NCI-H774 (cell line): ENCODE measurements at regions not wholly inside any gene's neighbourhood (a gene's known extent, or its start where the extent isn't known, plus 50 kb on each side); places are given as distances from the start of the nearest gene placed in this dataset.
"Not testable (repeated sequence)": the region's sequence is repeated elsewhere in the genome, so short reads cannot be mapped to it uniquely, and the experiment has no call there.

Source experiments
- DNase-seq: peaks from one replicate; lab custom pipeline; 2025; lab: John Stamatoyannopoulos, UW

- DNase-seq = not testable (repeated sequence)
Observed at GRCh38 chr15:24509714-24510113, 165.9 kb upstream of the NPAP1 start.

- DNase-seq = not testable (repeated sequence)
Observed at GRCh38 chr15:24511598-24511997, 164.0 kb upstream of the NPAP1 start.

GRCh38 chr15:24518772-24519171 lies 156.8 kb upstream of the NPAP1 start:
- not testable (repeated sequence) for DNase-seq

- not testable (repeated sequence) for DNase-seq
Observed at GRCh38 chr15:24531235-24531634, 144.3 kb upstream of the NPAP1 start.

GRCh38 chr15:24534032-24534431 lies 141.5 kb upstream of the NPAP1 start:
- not testable (repeated sequence) for DNase-seq

GRCh38 chr15:24557281-24557680 lies 118.3 kb upstream of the NPAP1 start:
- not testable (repeated sequence) for DNase-seq

- DNase-seq = no peak
Observed at GRCh38 chr15:24607636-24608035, 67.9 kb upstream of the NPAP1 start.

- DNase-seq = no peak
Observed at GRCh38 chr15:24617646-24618045, 57.9 kb upstream of the NPAP1 start.

GRCh38 chr15:24621630-24622215 lies 53.9 kb upstream of the NPAP1 start:
- DNase-seq = no peak
